HCT116 (cell line): ENCODE measurements at regions not wholly inside any gene's neighbourhood (a gene's known extent, or its start where the extent isn't known, plus 50 kb on each side); places are given as distances from the start of the nearest gene placed in this dataset.

Experiments
- ELF1 ChIP-seq: IDR thresholded peaks from 2 replicates; pipeline ENCODE4 v1.6.1; 2012; ENCODE audit warnings: low read depth, borderline replicate concordance
- EZH2phosphoT487 ChIP-seq: fragments of 200-600 bp; IDR thresholded peaks from 2 replicates; pipeline ENCODE4 v1.6.1; 2018; ENCODE audit warnings: antibody characterized with exemption, borderline replicate concordance
- JUND ChIP-seq: IDR thresholded peaks from 2 replicates; pipeline ENCODE4 v1.6.1; 2012
- POLR2A ChIP-seq: IDR thresholded peaks from 2 replicates; pipeline ENCODE4 v1.7.0; 2011; ENCODE audit warnings: borderline replicate concordance; ENCODE audit not compliant: insufficient read depth, insufficient read length; ENCODE audit errors: extremely low read depth
- SP1 ChIP-seq: IDR thresholded peaks from 2 replicates; pipeline ENCODE4 v1.6.1; 2012; ENCODE audit warnings: low read depth
- TF ChIP-seq, protein P1 (sequence below), 3 experiments: fragments of 200-600 bp in 1 of 3; sonication (generic) in 1 of 3; IDR thresholded peaks in 2 of 3; conservative IDR thresholded peaks in 1 of 3; 2 replicates each; pipeline ENCODE4 v1.5.1; 2012 to 2017; ENCODE audit warnings: low read depth in 2 of 3, low read length in 2 of 3, antibody characterized with exemption in 1 of 3, borderline replicate concordance in 1 of 3, control low read depth in 1 of 3, mild to moderate bottlenecking in 1 of 3, mixed read lengths in 1 of 3, mixed run types in 1 of 3, moderate library complexity in 1 of 3; ENCODE audit not compliant: insufficient read depth in 1 of 3

DNA sequence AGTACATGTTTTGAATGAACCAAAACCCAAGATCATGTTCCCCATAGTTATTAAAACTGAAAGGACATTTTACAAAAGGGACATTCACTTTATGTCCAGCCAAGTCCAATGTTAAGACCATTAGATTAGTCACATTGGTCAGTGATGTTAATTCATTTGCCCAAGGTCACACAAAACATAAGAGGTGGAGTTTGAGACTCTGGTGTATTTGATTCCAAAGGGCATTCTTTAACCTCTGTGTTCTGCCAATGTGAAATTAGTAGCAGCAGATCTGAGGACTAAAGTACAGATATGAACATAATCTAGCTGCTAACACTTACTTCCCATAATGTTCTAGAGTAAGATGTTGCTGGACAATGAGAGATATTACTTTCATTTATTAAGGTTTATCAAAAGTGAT, 425.6 kb downstream of the TUSC7 start:
- no peak for TF ChIP-seq SP1
- no peak for TF ChIP-seq POLR2A
- TF ChIP-seq, protein P1, sequence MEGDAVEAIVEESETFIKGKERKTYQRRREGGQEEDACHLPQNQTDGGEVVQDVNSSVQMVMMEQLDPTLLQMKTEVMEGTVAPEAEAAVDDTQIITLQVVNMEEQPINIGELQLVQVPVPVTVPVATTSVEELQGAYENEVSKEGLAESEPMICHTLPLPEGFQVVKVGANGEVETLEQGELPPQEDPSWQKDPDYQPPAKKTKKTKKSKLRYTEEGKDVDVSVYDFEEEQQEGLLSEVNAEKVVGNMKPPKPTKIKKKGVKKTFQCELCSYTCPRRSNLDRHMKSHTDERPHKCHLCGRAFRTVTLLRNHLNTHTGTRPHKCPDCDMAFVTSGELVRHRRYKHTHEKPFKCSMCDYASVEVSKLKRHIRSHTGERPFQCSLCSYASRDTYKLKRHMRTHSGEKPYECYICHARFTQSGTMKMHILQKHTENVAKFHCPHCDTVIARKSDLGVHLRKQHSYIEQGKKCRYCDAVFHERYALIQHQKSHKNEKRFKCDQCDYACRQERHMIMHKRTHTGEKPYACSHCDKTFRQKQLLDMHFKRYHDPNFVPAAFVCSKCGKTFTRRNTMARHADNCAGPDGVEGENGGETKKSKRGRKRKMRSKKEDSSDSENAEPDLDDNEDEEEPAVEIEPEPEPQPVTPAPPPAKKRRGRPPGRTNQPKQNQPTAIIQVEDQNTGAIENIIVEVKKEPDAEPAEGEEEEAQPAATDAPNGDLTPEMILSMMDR (IDR thresholded peaks at IDR 0.05 in 2 of 3, conservative IDR thresholded peaks at IDR 0.05 in 1 of 3; ENCODE audit: borderline replicate concordance in 1 of 3, insufficient read depth in 1 of 3, low read depth in 2 of 3, low read length in 2 of 3) = no peak
- no peak for TF ChIP-seq EZH2phosphoT487
- TF ChIP-seq JUND = no peak
- no peak for TF ChIP-seq ELF1
